Epithelial cell of esophagus (primary cell): ENCODE measurements at regions not wholly inside any gene's neighbourhood (a gene's known extent, or its start where the extent isn't known, plus 50 kb on each side); places are given as distances from the start of the nearest gene placed in this dataset.
A peak's percentile ranks its signal among the peaks of the same experiment; 100 is the strongest.

ENCODE experiments used
- DNase-seq: peaks from one replicate; pipeline ENCODE4 v3.0.0; 2010; ENCODE audit warnings: low read depth
- H3K4me3 ChIP-seq: 2 replicates; pipeline ENCODE4 v1.5.1; 2011; ENCODE audit warnings: mild to moderate bottlenecking, low read length, control low read depth
- TF ChIP-seq, protein P1 (sequence below): IDR thresholded peaks from 2 replicates; pipeline ENCODE4 v1.5.1; 2011; ENCODE audit warnings: low read depth, mild to moderate bottlenecking, low read length, control low read depth, inconsistent platforms; ENCODE audit not compliant: insufficient read depth; ENCODE audit errors: missing control alignments

DNA sequence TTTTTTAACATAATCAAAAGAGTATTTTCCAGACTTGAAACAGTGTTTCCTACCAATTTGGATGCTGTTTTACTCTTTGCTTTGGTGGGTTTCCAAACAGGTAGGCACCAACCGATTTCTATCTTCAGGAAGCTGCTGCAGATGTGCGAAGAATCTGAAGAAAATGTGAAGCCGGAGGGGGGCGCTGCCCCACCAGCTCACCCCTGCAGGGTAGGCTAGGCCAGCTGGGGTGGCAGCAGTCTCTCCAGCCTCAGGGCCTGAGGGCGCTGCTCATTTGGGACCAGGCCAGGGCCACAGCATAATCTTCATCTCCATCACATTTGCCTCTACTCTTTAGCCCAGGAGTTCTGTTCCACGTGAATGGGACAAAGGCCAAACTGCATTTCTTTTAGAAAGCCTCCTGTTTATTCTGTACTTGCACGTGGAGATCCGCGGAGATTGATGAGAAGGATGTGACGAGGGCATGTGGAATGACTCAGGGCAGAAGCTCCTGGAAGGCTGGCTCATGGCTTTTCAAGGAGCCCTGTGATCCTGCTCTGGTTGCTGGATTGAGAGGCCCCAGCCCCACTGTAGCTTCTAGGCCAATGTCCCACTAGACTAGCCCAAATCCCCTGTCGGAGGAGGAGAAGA lies 84.2 kb upstream of the FAM136A start:
- peak; percentile 68 for DNase-seq
- TF ChIP-seq, protein P1, sequence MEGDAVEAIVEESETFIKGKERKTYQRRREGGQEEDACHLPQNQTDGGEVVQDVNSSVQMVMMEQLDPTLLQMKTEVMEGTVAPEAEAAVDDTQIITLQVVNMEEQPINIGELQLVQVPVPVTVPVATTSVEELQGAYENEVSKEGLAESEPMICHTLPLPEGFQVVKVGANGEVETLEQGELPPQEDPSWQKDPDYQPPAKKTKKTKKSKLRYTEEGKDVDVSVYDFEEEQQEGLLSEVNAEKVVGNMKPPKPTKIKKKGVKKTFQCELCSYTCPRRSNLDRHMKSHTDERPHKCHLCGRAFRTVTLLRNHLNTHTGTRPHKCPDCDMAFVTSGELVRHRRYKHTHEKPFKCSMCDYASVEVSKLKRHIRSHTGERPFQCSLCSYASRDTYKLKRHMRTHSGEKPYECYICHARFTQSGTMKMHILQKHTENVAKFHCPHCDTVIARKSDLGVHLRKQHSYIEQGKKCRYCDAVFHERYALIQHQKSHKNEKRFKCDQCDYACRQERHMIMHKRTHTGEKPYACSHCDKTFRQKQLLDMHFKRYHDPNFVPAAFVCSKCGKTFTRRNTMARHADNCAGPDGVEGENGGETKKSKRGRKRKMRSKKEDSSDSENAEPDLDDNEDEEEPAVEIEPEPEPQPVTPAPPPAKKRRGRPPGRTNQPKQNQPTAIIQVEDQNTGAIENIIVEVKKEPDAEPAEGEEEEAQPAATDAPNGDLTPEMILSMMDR = no peak

DNA sequence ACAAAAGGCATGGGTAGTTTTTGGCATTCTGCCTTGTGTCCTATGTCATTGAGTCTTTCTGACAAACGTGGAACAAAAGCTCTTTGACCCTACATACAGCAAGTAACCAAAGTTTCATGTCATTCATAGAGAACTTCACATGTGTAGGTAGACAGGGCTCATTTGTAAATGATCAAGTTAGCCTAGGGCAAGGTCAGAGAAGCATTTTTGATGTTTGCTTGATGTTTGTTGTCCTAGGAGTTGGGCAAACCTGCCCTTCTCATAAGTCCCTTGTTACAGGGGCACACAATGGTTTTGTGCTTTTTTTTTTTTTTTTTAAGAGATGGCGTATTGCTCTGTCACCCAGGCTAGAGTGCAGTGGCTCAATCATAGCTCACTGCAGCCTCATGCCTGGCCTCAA lies 83.3 kb upstream of the FAM136A start:
- no peak overlapping the region for H3K4me3 ChIP-seq
- TF ChIP-seq, protein P1 = no peak
- DNase-seq = no peak

More for the DNA sequence above, 84.2 kb upstream of the FAM136A start:
- no peak overlapping the region for H3K4me3 ChIP-seq

DNA sequence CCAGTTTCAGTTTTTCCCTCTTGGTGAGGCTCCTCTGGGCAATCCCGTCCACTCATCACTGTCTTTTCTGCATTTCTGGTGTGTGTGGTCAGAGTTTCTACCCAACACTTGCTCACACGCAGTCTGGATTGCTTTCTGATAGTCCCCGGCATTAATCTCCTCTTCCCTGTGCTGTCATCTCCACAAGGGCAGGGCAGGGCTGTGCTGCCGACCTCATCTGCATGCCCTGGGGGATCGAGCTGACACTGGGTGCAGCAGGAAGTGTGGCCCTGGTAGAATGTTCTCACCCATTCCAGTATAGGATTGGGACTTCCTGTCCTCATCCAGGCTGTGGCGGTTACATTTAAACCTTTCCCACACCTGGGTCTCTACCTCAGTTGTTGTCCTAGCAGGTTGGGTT lies 80.0 kb upstream of the FAM136A start:
- DNase-seq = peak; percentile 99
- TF ChIP-seq, protein P1 = no peak
- H3K4me3 ChIP-seq = no peak overlapping the region

DNA sequence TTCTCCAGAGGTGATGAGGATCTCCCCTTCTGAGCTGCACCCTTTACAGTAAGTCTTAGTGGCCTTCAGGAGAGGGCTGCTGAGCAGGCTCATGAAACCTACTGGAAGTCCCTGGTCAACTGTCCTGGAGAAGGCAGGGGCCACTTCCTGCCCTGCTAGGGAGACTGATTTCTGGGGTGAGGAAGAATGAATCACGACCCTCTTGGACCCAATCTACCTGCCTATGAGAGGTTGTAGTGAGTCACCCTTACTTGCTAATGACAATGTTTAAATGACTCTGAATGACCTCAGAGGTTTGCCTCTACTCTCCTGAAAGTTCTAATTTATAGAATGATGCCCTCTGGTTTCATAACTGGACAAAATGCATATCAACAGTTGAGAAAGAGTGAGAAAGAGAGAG lies 79.4 kb upstream of the FAM136A start:
- TF ChIP-seq, protein P1 = no peak
- DNase-seq = peak; percentile 83

DNA sequence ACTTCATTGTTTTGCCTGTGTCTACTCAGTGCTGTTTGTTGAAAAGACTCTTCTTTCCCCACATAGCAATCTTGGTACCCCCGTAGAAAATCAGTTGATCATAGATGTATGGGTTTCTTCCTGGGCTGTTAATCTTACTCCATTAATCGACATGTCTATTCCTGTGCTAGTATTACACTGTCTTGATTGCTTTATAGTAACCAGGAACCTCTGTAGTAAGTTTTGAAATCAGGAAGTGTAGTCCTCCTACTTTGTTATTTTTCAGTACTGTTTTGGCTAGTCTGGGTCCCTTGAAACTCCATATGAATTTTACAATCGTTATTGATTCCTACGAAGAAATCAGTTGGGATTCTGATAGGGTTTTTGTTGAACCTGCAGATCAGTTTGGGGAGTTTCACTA lies 78.8 kb upstream of the FAM136A start:
- DNase-seq = peak; percentile 61
- TF ChIP-seq, protein P1 = no peak
- H3K4me3 ChIP-seq = no peak overlapping the region

More for the DNA sequence above, 79.4 kb upstream of the FAM136A start:
- H3K4me3 ChIP-seq = no peak overlapping the region

DNA sequence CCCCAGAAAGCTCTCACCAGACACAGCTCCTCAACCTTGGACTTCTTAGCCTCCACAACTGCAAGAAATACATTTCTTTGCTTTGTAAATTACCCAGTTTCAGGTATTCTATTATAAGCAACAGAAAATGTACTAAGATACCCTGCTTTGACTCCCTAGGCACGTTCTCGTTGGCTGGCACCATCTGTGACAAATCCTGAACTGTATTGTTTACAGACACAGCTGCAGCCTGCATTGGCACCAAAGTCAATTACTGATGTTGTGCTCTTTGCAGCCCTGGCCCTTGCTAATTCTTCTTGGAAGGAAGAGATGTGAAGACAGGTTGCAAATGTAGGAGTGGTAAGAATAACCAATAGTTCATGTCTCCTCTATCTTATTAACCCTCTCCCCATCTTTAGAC lies 72.7 kb upstream of the FAM136A start:
- no peak overlapping the region for H3K4me3 ChIP-seq
- TF ChIP-seq, protein P1 = no peak
- no peak for DNase-seq

DNA sequence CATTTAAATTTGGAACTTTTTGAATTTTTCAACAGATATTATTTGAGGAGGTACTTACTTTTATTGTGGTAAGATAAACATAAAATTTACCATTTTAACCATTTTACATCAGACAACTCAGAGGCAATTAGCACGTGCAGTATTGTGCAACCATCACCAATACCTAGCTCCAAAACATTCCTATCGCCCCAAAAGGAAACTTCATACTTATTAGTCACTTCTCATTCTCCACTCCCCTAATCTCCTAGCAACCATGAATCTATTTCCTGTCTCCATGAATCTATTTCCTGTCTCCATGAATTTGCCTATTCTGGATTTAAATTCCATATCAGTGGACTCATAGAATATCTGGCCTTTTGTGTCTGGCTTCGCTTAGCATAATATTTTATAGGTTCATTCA lies 69.9 kb upstream of the FAM136A start:
- peak; percentile 94 for DNase-seq
- no peak overlapping the region for H3K4me3 ChIP-seq
- TF ChIP-seq, protein P1 = no peak
